HepG2 (cell line): ENCODE measurements at regions not wholly inside any gene's neighbourhood (a gene's known extent, or its start where the extent isn't known, plus 50 kb on each side); places are given as distances from the start of the nearest gene placed in this dataset.

Experiments used
- ATAC-seq: fragments of 200-7000 bp; cut with Tn5 transposase; 3 replicates; pipeline ENCODE4 v1.9.1; 2020; ENCODE audit warnings: mild to moderate bottlenecking, moderate library complexity
- BruUV-seq: library from RNA; stranded (reverse); fragments of 400-500 nt; replicated peaks from 2 replicates; lab custom pipeline; 2021; lab: Mats Ljungman, UMichigan
- CTCF ChIA-PET: fragments of 300-600 bp; formaldehyde crosslinking; extraction: SDS; loops from one replicate; lab custom pipeline; 2021; ENCODE audit warnings: low total read pairs, inconsistent platforms, low intra/inter-chr PET ratio; lab: Yijun Ruan, JAX
- POLR2A ChIA-PET: fragments of 350-600 bp; sonication (Branson Sonifier 250); formaldehyde crosslinking; loops from one replicate; lab custom pipeline; 2020; ENCODE audit warnings: antibody characterized with exemption, inconsistent platforms; lab: Yijun Ruan, JAX
- DNase-seq: peaks from one replicate; pipeline ENCODE4 v3.0.0-alpha.2; 2015; ENCODE audit warnings: low spot score
- FAIRE-seq: peaks from 3 replicates; lab custom pipeline; 2011; peaks lifted over from hg19 to GRCh38; lab: Jason Lieb, UNC
- H2AFZ ChIP-seq: one replicate; pipeline ENCODE4 v1.6.1; 2011; ENCODE audit warnings: low read length, inconsistent platforms
- H3K27ac ChIP-seq: fragments of 300-600 bp; 3 replicates; pipeline ENCODE4 v1.8.0; 2011; ENCODE audit warnings: mixed run types, mild to moderate bottlenecking, mixed read lengths, low read length, inconsistent platforms; ENCODE audit not compliant: insufficient read depth; ENCODE audit errors: extremely low read length
- H3K27me3 ChIP-seq, 2 experiments: fragments of 200-600 bp in 1 of 2; 2 replicates in 1 of 2; 3 replicates in 1 of 2; pipeline versions ENCODE4 v1.6.0 to v1.8.0; 2011; ENCODE audit warnings: low read length in 2 of 2, mild to moderate bottlenecking in 2 of 2, moderate library complexity in 2 of 2, inconsistent platforms in 1 of 2; ENCODE audit not compliant: insufficient read depth in 2 of 2, control insufficient read depth in 1 of 2
- H3K36me3 ChIP-seq, 2 experiments: fragments of 200-600 bp in 1 of 2; replicated peaks in 1 of 2; 2 replicates in 1 of 2; 3 replicates in 1 of 2; pipeline versions ENCODE4 v1.5.1 to v1.8.0; 2011; ENCODE audit warnings: low read length in 2 of 2, inconsistent platforms in 1 of 2; ENCODE audit not compliant: insufficient read depth in 2 of 2, control insufficient read depth in 1 of 2
- H3K4me1 ChIP-seq: 2 replicates; pipeline ENCODE4 v1.5.1; 2012; ENCODE audit warnings: low read length, inconsistent platforms; ENCODE audit not compliant: insufficient read depth
- H3K4me2 ChIP-seq: 2 replicates; pipeline ENCODE4 v1.6.0; 2011; ENCODE audit warnings: low read depth, low read length, inconsistent platforms
- H3K4me3 ChIP-seq, 3 experiments: fragments of 200-600 bp in 1 of 3; sonication (generic), shearing (Covaris generic) in 1 of 3; replicated peaks in 1 of 3; 2 replicates each; pipeline ENCODE4 v1.5.1; 2011 to 2016; ENCODE audit warnings: low read length in 3 of 3, inconsistent platforms in 2 of 3, low read depth in 2 of 3, mild to moderate bottlenecking in 2 of 3, control low read depth in 1 of 3, mixed read lengths in 1 of 3; ENCODE audit not compliant: insufficient read depth in 1 of 3
- H3K79me2 ChIP-seq: one replicate; pipeline ENCODE4 v1.6.1; 2011; ENCODE audit warnings: low read length, inconsistent platforms; ENCODE audit not compliant: insufficient read depth
- H3K9ac ChIP-seq: 2 replicates; pipeline ENCODE4 v1.6.0; 2011; ENCODE audit warnings: mild to moderate bottlenecking, low read depth, low read length, inconsistent platforms; ENCODE audit not compliant: insufficient read depth
- H3K9me3 ChIP-seq: 2 replicates; pipeline ENCODE4 v1.5.1; 2012; ENCODE audit warnings: mild to moderate bottlenecking, low read length
- H4K20me1 ChIP-seq: 2 replicates; pipeline ENCODE4 v1.6.0; 2011; ENCODE audit warnings: inconsistent platforms, mild to moderate bottlenecking, low read length, moderate library complexity; ENCODE audit not compliant: insufficient read depth
- FUBP1 ChIP-seq: sonication (generic); formaldehyde crosslinking; IDR thresholded peaks from 2 replicates; pipeline ENCODE4 v1.5.1; 2020; ENCODE audit warnings: missing genetic modification reagents, mild to moderate bottlenecking, borderline replicate concordance
- HOXA9 ChIP-seq: sonication (generic); formaldehyde crosslinking; IDR thresholded peaks from 2 replicates; pipeline ENCODE4 v1.8.1; 2022; ENCODE audit warnings: missing genetic modification reagents, mild to moderate bottlenecking, moderate library complexity, borderline replicate concordance
- KDM3A ChIP-seq: IDR thresholded peaks from 2 replicates; pipeline ENCODE4 v1.6.1; 2018; ENCODE audit warnings: low read depth, missing compliant biosample characterization
- LCORL ChIP-seq, 2 experiments: fragments of 450-650 bp in 1 of 2; sonication (generic) in 1 of 2; formaldehyde crosslinking in 1 of 2; IDR thresholded peaks; 2 replicates each; pipeline versions ENCODE4 v1.5.0 to v1.6.1; 2017 to 2020; ENCODE audit warnings: antibody characterized with exemption in 1 of 2, missing genetic modification reagents in 1 of 2
- NCOA5 ChIP-seq: sonication (generic); formaldehyde crosslinking; IDR thresholded peaks from 2 replicates; pipeline ENCODE4 v1.4.0; 2020; ENCODE audit warnings: missing genetic modification reagents
- THAP7 ChIP-seq: sonication (generic); formaldehyde crosslinking; IDR thresholded peaks from 2 replicates; pipeline ENCODE4 v1.8.1; 2023; ENCODE audit warnings: mild to moderate bottlenecking, missing genetic modification reagents
- ZNF331 ChIP-seq: sonication (generic); formaldehyde crosslinking; IDR thresholded peaks from 2 replicates; pipeline ENCODE4 v1.4.0; 2020; ENCODE audit warnings: missing genetic modification reagents
- ZNF382 ChIP-seq: sonication (generic); formaldehyde crosslinking; IDR thresholded peaks from 2 replicates; pipeline ENCODE4 v1.5.0; 2020; ENCODE audit warnings: missing genetic modification reagents, mild to moderate bottlenecking, borderline replicate concordance
- ZNF768 ChIP-seq: sonication (generic); formaldehyde crosslinking; IDR thresholded peaks from 2 replicates; pipeline ENCODE4 v1.4.0; 2020; ENCODE audit warnings: missing genetic modification reagents
- ZNF841 ChIP-seq: sonication (generic); formaldehyde crosslinking; IDR thresholded peaks from 2 replicates; pipeline ENCODE4 v1.8.1; 2023; ENCODE audit warnings: missing genetic modification reagents, borderline replicate concordance
- WGBS: methylation state at CpG from one replicate; pipeline ENCODE4 v1.1.6; 2017; ENCODE audit warnings: low lambda C conversion rate; 5-methylcytosine and 5-hydroxymethylcytosine counted together
- in situ Hi-C: cut with HindIII; loops from 2 replicates; pipeline ENCODE4 v1.10.0; 2017; ENCODE audit warnings: low pct_unique_long_range_greater_than_20kb; ENCODE audit not compliant: extremely low pct_ligation_motif_present
- intact Hi-C: fragments of 100-400 bp; cut with micrococcal nuclease; formaldehyde crosslinking; loops from one replicate; pipeline ENCODE4 v1.10.0; 2022; ENCODE audit not compliant: unreplicated experiment
- TF ChIP-seq, protein P1 (sequence below): sonication (generic); formaldehyde crosslinking; IDR thresholded peaks from 2 replicates; pipeline ENCODE4 v1.5.0; 2020; ENCODE audit warnings: mild to moderate bottlenecking, missing genetic modification reagents
- TF ChIP-seq, protein P2 (sequence below): sonication (generic); formaldehyde crosslinking; conservative IDR thresholded peaks from 2 replicates; pipeline ENCODE4 v1.8.0; 2022; ENCODE audit warnings: missing genetic modification reagents
- TF ChIP-seq, protein P3 (sequence below): IDR thresholded peaks from 2 replicates; pipeline ENCODE4 v1.6.1; 2018; ENCODE audit warnings: missing genetic modification reagents

- intact Hi-C loops (no loop called here), in situ Hi-C loops (no loop called here)
- Histone ChIP-seq H3K27me3 (no peaks in the 10 kb centered on the region), H3K4me2 (no peak overlapping the region), H2AFZ (no peak overlapping the region), H3K79me2 (no peaks in the 10 kb centered on the region), H3K4me3 (no peak overlapping the region), H3K36me3 (peaks cover 0 to 9% of the 10 kb centered on the region in 2 experiments; a peak in 2 of 5 replicates), H3K9ac (no peak overlapping the region), H3K9me3 (peaks cover 19% of the 10 kb centered on the region), H3K4me1 (peaks cover 20% of the 10 kb centered on the region), H4K20me1 (no peaks in the 10 kb centered on the region), H3K27ac (no peak overlapping the region)
- CTCF ChIA-PET, result no interaction called here
- POLR2A ChIA-PET, result no interaction called here
- 100% methylated on average over 3 of the region's 3 CpGs for WGBS
- no TSS peak for BruUV-seq
- TF ChIP-seq HOXA9, result no peak
- no peak for TF ChIP-seq LCORL (IDR thresholded peaks at IDR 0.05)
- TF ChIP-seq LCORL (CRISPR knock-in tag; IDR thresholded peaks at IDR 0.05), result no peak
- no peak for TF ChIP-seq KDM3A (CRISPR knock-in tag)
- no peak for TF ChIP-seq ZNF768 (CRISPR knock-in tag)
- TF ChIP-seq, protein P1, sequence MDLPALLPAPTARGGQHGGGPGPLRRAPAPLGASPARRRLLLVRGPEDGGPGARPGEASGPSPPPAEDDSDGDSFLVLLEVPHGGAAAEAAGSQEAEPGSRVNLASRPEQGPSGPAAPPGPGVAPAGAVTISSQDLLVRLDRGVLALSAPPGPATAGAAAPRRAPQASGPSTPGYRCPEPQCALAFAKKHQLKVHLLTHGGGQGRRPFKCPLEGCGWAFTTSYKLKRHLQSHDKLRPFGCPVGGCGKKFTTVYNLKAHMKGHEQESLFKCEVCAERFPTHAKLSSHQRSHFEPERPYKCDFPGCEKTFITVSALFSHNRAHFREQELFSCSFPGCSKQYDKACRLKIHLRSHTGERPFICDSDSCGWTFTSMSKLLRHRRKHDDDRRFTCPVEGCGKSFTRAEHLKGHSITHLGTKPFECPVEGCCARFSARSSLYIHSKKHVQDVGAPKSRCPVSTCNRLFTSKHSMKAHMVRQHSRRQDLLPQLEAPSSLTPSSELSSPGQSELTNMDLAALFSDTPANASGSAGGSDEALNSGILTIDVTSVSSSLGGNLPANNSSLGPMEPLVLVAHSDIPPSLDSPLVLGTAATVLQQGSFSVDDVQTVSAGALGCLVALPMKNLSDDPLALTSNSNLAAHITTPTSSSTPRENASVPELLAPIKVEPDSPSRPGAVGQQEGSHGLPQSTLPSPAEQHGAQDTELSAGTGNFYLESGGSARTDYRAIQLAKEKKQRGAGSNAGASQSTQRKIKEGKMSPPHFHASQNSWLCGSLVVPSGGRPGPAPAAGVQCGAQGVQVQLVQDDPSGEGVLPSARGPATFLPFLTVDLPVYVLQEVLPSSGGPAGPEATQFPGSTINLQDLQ, result no peak
- TF ChIP-seq ZNF331 (CRISPR knock-in tag), result no peak
- no peak for TF ChIP-seq ZNF841 (CRISPR knock-in tag)
- TF ChIP-seq NCOA5 (CRISPR knock-in tag), result no peak
- TF ChIP-seq, protein P2, sequence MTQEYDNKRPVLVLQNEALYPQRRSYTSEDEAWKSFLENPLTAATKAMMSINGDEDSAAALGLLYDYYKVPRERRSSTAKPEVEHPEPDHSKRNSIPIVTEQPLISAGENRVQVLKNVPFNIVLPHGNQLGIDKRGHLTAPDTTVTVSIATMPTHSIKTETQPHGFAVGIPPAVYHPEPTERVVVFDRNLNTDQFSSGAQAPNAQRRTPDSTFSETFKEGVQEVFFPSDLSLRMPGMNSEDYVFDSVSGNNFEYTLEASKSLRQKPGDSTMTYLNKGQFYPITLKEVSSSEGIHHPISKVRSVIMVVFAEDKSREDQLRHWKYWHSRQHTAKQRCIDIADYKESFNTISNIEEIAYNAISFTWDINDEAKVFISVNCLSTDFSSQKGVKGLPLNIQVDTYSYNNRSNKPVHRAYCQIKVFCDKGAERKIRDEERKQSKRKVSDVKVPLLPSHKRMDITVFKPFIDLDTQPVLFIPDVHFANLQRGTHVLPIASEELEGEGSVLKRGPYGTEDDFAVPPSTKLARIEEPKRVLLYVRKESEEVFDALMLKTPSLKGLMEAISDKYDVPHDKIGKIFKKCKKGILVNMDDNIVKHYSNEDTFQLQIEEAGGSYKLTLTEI (CRISPR knock-in tag), result no peak
- TF ChIP-seq THAP7 (CRISPR knock-in tag), result no peak
- TF ChIP-seq ZNF382, result no peak
- TF ChIP-seq, protein P3, sequence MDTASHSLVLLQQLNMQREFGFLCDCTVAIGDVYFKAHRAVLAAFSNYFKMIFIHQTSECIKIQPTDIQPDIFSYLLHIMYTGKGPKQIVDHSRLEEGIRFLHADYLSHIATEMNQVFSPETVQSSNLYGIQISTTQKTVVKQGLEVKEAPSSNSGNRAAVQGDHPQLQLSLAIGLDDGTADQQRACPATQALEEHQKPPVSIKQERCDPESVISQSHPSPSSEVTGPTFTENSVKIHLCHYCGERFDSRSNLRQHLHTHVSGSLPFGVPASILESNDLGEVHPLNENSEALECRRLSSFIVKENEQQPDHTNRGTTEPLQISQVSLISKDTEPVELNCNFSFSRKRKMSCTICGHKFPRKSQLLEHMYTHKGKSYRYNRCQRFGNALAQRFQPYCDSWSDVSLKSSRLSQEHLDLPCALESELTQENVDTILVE (CRISPR knock-in tag), result no peak
- no peak for TF ChIP-seq FUBP1 (CRISPR knock-in tag)
- DNase-seq (no peak), ATAC-seq (no peak), FAIRE-seq (no peak)
These were observed 277.4 kb upstream of the RGS6 start for GRCh38 chr14:71654810-71655209.
